Retinal pigment epithelial cell (primary cell): ENCODE measurements at regions not wholly inside any gene's neighbourhood (a gene's known extent, or its start where the extent isn't known, plus 50 kb on each side); places are given as distances from the start of the nearest gene placed in this dataset.
"Not testable (repeated sequence)": the region's sequence is repeated elsewhere in the genome, so short reads cannot be mapped to it uniquely, and the experiment has no call there.

ENCODE experiments used
- DNase-seq: peaks from one replicate; pipeline ENCODE4 v3.0.0-alpha.2; 2010; ENCODE audit warnings: low read depth
- H3K4me3 ChIP-seq: 2 replicates; pipeline ENCODE4 v1.5.1; 2011; ENCODE audit warnings: mild to moderate bottlenecking, low read length, control low read depth, moderate library complexity
- CTCF ChIP-seq: conservative IDR thresholded peaks from 2 replicates; pipeline ENCODE4 v1.5.1; 2011; ENCODE audit warnings: low read depth, low read length, control low read depth, inconsistent platforms

- no peak for TF ChIP-seq CTCF
- H3K4me3 ChIP-seq = no peak overlapping the region
- no peak for DNase-seq
Observed at GRCh38 chr3:80350771-80351170, 583.0 kb upstream of the ROBO1 start.

- no peak overlapping the region for H3K4me3 ChIP-seq
- no peak for TF ChIP-seq CTCF
- no peak for DNase-seq
Observed at GRCh38 chr3:80338366-80338765, 570.6 kb upstream of the ROBO1 start.

- no peak for TF ChIP-seq CTCF
Observed at GRCh38 chr3:80334534-80334933, 566.7 kb upstream of the ROBO1 start.

GRCh38 chr3:80331494-80332170 is 563.8 kb upstream of the ROBO1 start:
- no peak for DNase-seq
- H3K4me3 ChIP-seq = no peak overlapping the region
- no peak for TF ChIP-seq CTCF

More at GRCh38 chr3:80334534-80334933, 566.7 kb upstream of the ROBO1 start:
- no peak for DNase-seq
- no peak overlapping the region for H3K4me3 ChIP-seq

- not testable (repeated sequence) for H3K4me3 ChIP-seq, DNase-seq
Observed at GRCh38 chr3:80314541-80314940, 546.7 kb upstream of the ROBO1 start.

- no peak for TF ChIP-seq CTCF
- H3K4me3 ChIP-seq = no peak overlapping the region
- DNase-seq = no peak
Observed at GRCh38 chr3:80308637-80309036, 540.8 kb upstream of the ROBO1 start.

GRCh38 chr3:80307844-80308243 is 540.0 kb upstream of the ROBO1 start:
- H3K4me3 ChIP-seq = no peak overlapping the region
- no peak for TF ChIP-seq CTCF
- no peak for DNase-seq
